ENCODE measurements at regions not wholly inside any gene's neighbourhood (a gene's known extent, or its start where the extent isn't known, plus 50 kb on each side); places are given as distances from the start of the nearest gene placed in this dataset.
A peak's percentile ranks its signal among the peaks of the same experiment; 100 is the strongest.

DNA sequence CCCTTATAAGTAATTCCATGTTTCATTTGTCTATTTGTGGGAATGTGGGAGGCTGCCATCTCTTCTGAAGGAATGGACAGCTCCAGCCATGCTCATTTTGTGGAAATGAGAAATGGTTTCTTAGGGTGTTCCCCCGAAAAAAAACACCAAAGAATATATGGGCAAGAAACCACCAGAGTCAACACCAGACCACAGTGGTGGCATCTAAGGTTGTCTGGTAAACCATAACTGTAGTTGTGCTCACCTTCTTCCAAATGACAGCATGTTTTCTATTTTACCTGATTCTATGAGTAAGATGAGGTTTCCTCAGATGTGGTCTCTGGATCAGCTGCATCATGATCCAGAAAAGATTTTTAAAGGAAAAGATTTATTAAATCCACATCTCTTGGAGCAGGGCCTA lies 217.0 kb upstream of the C2CD4B start:
- Histone ChIP-seq H3K27ac (no peak overlapping the region), H3K4me3 (no peak overlapping the region), H3K27me3 (peaks cover 0 to 4% (median 0%) of the 10 kb centered on the region in 9 donors), H3K36me3 (no peaks in the 10 kb centered on the region), H3K4me1 (peaks cover 0 to 3% (median 0%) of the 10 kb centered on the region in 12 donors), H3K9me3 (no peaks in the 10 kb centered on the region)
- ATAC-seq, result no peak
- DNase-seq, result no peak
- WGBS, 4 donors, result 90 to 97% (median 92%) methylated on average over 1 of the region's 1 CpG
- intact Hi-C loops (cut with DNase I), result loop anchor here in 1 of 10 donors (10.0 kb wide), 1 partner anchor 333 kb away; no protein-coding TSS in a partner anchor
- TF ChIP-seq POLR2A (IDR thresholded peaks at IDR 0.05) (no peak), CTCF (IDR thresholded peaks at IDR 0.05) (no peak)

DNA sequence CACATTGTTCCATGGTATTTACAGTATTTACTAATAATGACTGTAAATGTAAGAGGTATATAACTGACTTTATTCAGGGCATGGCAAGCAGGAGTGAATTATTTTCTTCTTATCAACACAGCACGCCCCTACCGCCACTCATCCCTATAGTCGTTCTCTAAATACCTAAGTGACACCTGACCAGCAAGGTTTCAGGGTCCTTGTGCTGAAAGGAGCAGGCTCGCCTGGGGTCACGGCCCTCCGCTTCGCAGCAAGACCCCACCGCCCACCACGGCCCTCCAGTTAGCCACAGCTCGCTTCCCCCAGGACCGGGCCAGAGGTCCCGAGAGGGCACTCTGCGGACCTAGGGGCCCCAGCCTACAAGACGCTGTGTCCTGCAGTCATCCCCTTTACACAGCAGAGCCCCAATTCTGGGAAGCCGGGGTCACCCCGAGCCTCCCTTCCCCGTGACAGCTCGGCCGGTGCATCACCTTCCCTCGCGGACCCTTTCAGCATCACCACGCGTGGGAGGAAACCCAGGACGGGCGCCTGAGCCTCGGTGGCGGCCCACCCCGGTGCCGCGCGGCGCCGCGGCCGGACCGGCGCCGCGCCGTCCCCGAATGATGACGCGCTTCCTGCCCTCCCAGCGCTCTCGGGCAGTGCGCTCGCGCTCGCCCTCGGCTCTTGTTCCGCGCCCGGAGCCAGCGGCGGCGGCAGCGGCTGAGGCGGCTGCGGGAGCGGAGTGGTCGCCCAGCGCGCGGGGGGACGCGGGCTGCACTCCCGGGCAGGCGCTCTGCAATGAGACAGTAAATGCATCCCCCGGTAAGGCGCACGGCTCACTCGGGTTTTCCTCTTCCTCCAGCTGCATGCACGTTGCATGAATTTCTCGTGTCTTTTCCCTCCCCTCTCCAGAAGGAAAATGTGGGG lies 225.1 kb upstream of the C2CD4B start, which contains the start of gene TLN2:
TSS of gene TLN2 (plus strand) at position 666 of the 906 bp plus-strand sequence.
- Histone ChIP-seq H3K27ac (peak within 1 kb of the TSS; percentile 74 to 92 (median 84)), H3K27me3 (peaks cover 0 to 23% (median 0%) of the 10 kb centered on the region in 9 donors), H3K36me3 (no peaks in the 10 kb centered on the region), H3K9me3 (no peaks in the 10 kb centered on the region), H3K4me1 (peaks cover 0 to 25% (median 13%) of the 10 kb centered on the region in 12 donors), H3K4me3 (peak within 1 kb of the TSS; percentile 72 to 97 (median 92))
- TF ChIP-seq POLR2A (IDR thresholded peaks at IDR 0.05), result peak; percentile 62 to 86
- TF ChIP-seq CTCF (IDR thresholded peaks at IDR 0.05), result no peak
- DNase-seq (peak; percentile 73 to 86 (median 79)), ATAC-seq (peak; percentile 61 to 90 (median 85))
- WGBS, 4 donors, result 0 to 1% (median 0%) methylated on average over 47 to 74 of the region's 74 CpGs
- intact Hi-C loops (cut with DNase I), result loop anchor here (2.0 to 10.0 kb wide), 20 partner anchors 62 to 353 kb away; no protein-coding TSS in a partner anchor

DNA sequence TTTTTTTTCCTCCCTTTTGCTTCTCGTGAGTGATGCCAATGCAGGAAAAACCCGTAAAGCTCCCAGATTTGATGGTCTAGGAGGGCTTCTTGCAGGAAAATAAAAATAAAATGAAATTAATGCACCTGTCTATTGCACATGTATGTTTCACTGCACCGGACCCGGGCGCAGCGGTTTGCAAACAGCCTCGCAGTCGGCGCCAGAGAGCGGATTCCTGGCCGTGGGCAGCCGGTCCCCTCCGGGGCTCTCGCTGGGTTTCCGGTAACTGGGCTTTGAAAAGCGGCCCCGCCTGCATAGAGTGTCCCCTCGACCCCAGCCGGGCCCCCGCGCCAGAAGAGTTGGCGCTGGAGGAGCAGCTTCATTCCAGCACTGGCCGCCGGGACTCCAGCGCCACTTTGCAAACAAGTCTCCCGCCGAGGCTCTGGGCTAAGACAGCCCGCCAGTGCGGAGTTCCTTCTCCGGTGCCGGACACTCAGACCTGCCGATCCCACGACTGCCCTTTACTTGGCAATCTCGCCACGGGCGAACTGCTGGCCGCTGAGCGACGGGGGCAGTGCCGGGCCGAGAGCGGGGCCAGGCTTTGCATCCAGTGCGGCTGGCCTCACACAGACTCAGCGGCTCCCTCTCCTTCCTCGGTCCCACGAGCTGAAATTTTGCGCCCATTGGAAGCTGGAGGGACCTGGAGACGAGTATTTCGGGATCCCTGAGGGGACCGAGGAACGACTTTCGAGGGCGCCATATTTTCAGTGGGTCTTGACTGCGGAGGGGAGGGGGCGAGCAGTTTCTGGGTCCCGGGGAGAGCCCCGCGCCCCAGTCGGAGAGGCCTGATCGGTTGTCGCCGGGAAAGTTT lies 225.9 kb upstream of the C2CD4B start:
- ATAC-seq (peak; percentile 14 to 65 (median 54)), DNase-seq (peak; percentile 35 to 72 (median 50))
- H3K27me3 ChIP-seq, result peaks cover 0 to 23% (median 0%) of the 10 kb centered on the region in 9 donors
- no peaks in the 10 kb centered on the region for H3K36me3 ChIP-seq
- peak overlapping the region; percentile 72 to 97 (median 92) for H3K4me3 ChIP-seq
- WGBS, 4 donors, result 0% methylated on average over 41 to 62 of the region's 62 CpGs
- intact Hi-C loops (cut with DNase I), result loop anchor here (2.0 to 10.0 kb wide), 19 partner anchors 61 to 352 kb away; no protein-coding TSS in a partner anchor
- H3K27ac ChIP-seq, result peak overlapping the region; percentile 25 to 92 (median 83)
- H3K9me3 ChIP-seq, result no peaks in the 10 kb centered on the region
- peak in 1 of 12 donors; percentile 4 for TF ChIP-seq CTCF (IDR thresholded peaks at IDR 0.05)
- TF ChIP-seq POLR2A (IDR thresholded peaks at IDR 0.05), result no peak
- peaks cover 0 to 25% (median 13%) of the 10 kb centered on the region in 12 donors for H3K4me1 ChIP-seq

Measured in heart left ventricle (tissue), 16 donors.